Stimulated activated CD8-positive, alpha-beta memory T cell treated with anti-CD3 and anti-CD28 coated beads, Interleukin-15, amount 100 ng/mL, for 24 hours (primary cell): ENCODE measurements at regions not wholly inside any gene's neighbourhood (a gene's known extent, or its start where the extent isn't known, plus 50 kb on each side); places are given as distances from the start of the nearest gene placed in this dataset.
"Not testable (repeated sequence)": the region's sequence is repeated elsewhere in the genome, so short reads cannot be mapped to it uniquely, and the experiment has no call there.

ENCODE experiments used
- DNase-seq: peaks from one replicate; pipeline ENCODE4 v3.0.0-alpha.2; 2020; ENCODE audit warnings: low read depth

DNA sequence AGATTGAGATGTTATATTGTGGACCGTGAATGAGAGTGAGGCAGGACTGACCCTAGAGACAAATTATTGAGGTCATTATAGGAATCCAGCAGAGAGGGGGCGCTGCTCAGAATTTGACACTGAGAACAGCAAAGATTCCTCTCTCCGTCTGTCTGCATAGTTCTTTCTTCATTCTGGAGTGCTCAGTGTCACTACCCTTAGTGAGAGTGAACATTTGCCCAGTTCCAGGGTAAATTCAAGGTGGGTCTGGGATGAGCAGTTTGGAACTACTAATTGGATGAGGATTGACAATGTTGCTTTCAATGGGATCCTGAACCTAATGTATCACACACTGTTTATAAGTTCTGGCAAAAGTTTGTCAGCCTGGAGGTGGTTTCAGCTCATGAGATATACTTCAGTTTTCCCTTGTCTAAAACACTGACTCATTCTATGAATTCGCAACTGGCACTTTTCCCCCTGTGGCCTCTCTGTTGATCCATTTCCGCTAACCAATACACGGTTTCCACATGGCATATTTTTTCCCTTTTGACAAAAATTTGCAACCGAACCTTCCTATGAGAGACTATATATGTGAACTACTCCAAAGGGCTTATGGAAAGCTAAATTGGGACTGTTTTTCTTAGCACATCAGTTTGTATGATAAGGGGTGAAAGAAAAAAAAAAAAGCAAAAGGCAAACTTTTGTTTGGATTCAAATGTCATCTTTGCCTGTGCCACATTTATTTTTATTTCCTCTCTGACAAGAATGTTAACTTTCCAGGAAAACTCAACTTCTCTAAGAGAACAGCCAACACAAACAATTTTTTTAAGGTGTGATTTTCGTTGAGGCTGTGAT is 1240.7 kb upstream of the WWC1 start:
- no peak for DNase-seq

DNA sequence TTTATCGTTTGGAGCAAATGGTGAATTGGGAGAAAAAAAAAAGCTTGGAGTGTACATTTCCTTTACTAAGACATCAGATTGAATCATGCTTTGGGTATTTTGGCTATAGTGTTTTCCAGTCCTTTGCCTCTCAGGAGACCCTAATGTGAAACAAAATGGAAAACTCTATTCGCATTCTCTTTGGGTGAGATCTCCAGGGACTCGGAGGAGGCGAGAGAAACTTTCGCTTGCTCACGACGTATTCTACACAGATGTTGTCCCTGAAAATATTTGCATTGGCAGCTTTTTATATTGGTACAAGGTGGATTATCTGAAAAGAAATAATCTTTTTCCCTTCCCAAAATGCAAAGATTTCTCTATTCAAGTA is 1240.1 kb upstream of the WWC1 start:
- DNase-seq = no peak

DNA sequence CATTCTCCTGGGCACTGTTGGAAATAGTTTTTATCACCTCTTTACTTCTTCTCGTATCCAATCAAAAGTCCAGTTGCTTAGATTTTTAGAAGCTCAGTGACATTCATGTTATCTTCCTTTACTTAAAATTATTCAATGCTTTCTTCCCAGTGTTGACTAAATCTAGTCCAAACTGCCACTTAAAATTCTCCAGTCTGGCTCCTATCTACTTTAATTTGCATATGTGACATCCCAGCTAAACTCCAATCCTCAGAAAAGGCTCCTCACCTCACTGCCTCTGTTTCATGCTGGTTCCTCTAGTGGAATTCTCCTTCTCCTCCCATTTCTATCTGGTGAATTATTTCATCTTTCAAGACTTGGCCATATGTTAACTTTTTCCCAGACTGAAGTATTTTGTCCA is 1238.7 kb upstream of the WWC1 start:
- DNase-seq = no peak

DNA sequence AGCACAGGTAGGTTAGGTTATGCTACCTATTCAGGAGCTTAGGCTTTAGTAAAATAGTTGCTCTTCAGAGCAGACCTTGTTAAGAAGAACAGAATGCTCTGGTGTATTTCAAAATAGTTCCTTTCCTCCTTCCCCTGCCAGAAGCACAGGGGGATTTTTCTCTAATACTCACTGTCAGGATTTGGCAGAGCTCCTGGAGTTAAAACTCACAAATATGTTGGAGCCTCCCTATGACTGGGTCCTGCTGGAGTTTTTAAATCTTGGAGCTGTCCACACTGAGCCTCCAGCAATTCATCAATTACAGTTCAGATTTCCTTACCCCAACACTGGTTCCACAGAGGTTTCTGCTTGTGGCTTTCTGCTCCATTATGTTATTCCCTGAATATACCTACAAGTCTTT is 1233.8 kb upstream of the WWC1 start:
- no peak for DNase-seq

DNA sequence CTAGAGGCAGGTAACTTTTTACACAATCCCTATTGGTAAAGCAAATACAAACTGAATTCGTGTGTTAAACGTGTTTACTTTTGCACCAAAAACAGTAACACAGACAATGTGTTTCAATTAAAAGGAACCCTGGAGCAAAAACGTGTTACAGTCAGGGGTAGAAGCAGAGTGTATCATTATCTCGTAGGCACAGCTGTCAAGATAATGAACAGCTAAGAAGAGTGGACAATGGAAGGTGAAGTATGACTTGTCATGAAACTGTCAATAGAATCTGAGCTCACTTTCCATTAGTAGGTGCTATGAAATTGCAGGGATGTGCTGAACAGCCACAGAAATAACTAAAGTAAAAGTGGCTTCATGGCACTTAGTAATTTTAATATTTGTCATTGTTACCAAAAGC is 1229.8 kb upstream of the WWC1 start:
- DNase-seq = no peak

DNA sequence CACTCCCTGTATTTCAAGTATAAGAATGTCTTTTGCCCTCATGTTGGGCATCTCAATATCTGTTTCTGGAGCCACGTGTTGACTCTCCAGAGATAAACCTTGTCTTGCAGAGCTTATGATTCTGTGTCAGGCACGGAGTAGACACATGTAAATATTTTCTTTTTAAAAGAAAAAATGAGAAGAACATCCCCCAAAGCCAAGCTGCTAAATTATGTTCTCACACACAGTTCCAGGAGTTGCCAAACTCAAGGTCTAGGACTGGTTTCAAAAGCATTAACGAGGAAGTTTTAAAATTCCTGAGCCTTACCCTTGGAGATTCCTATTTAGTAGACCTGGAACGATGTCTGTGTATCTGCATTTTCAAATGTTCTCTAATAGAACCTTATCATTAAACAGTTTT is 1228.3 kb upstream of the WWC1 start:
- DNase-seq = no peak

DNA sequence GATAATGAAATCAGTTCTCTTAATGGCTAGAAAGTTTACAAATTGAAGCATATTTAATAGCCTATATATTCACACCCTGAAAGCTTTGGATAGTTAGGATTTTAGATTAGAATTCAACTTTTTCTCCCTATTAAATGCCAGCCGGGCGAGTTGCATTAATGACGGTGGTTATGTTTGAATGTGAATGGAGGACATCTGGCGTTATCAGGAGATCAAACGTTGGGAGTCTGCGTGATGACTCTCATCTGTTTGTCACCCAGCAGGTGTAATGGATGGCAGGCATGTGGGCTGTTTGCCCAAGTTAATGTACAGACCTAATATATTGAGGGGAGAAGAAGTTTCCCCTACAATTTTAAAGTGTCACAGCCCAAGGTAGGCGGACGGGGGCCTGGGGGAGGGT is 1227.7 kb upstream of the WWC1 start:
- DNase-seq = no peak

DNA sequence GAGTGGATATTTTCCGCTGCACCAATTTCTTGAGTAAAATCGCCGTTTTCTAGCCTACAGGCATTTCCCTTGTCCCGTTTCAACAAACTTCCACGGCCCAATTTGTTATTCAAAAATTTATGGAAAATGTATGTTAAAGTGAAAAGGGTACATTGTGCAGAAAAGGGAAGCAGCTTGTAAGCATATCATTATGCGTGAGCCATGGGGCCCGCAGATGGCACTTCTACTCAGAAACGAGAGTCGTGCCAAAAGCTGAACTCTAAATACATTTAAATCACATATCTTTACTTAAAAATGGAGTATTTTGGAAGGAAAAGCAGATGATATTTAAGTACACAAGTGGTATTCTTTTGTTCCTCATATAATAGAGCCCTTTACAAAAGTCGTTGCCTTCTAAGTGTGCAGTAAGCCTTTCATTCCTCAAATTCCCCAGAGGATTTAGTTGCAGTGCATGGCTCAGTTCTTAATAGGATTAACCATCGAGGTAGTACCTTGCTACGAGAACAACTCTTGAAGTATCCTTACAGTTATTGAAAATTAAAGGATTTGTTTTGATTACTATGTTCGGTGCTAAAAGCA is 1227.2 kb upstream of the WWC1 start:
- no peak for DNase-seq

DNA sequence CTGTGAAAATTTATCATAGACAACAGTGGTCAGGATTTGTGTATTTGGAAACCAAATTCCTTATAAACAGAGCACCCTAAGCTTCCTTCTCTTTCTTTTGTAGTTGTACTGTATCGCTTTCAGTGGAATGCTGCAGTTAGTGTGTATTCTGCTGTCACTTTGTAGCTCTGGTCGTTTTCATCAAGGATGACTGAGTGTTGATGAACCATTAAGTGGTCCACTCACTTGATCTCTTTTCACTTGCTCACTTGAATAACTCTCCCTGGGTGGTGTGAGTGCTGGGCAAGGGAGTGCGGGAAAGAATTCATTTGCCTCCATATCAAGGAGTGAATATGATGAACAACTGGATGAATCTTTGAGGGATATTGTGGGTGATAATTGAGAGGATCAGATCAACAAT is 1225.7 kb upstream of the WWC1 start:
- DNase-seq = no peak

DNA sequence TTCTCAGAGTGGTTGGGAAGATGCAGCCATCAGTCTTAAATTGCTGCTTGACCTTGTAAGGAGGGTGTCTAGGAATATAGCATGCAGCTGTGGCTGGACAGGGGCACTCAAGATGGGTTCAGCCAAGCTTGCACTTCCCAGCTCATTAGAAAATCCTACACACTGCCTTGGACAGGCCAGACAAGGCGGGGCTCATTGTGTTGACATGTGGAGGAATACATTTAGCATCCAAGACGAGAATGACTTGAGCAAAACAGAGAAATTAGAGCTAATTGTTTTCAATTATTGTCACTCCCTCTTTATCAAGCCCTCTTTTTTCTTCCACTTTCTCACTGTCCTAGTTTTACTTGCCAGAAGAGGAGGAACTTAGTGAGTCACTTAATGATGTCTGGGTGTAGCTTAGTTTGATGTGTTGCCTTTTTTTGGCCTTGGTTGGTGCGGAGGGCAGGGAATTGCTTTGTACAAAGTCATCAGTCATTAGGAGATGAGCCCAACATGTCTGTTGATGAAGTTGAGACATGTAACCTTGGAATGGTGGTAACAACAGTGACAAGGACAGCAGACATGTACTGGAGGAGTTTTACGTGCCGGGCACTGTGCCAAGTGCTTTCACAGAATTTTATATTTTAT is 1219.3 kb upstream of the WWC1 start:
- DNase-seq = no peak

DNA sequence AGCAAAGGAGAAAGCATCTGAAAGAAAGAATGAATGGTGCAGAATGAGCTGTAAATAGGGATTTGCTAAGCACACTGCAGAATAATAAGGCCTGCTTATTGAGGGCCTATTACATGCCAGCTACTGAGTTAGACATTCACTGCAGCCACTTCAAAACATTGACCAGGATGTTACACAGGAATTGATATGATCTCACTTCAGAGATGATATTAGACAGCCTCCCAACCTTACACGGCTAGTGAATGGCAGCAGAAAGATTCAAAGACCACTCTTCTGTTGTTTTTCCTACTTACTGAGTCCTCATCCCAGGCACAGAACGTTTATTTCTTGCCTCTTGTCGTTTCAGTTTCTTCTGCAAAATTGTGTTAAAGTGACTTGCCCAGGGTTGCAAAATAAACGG is 1209.9 kb upstream of the WWC1 start:
- no peak for DNase-seq

DNA sequence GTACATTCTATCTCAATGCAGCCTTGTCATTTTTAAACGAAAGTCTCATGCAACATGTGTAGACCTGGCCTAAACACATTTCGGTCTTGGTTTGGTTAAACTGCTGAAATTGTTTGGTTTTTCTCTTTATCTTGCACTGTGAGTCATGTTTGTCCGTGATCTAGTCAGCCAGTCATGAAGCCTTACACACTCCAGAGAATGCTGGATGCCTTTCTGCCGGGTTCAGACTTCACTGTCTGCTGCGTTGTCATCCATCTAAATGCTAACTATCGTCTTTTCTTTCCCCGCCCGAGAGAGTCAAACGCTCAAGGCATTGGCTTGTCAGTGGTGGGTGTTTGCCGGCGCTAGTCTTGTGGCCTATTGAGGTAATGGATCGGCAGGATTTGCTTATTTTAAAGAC is 1194.6 kb upstream of the WWC1 start:
- no peak for DNase-seq

DNA sequence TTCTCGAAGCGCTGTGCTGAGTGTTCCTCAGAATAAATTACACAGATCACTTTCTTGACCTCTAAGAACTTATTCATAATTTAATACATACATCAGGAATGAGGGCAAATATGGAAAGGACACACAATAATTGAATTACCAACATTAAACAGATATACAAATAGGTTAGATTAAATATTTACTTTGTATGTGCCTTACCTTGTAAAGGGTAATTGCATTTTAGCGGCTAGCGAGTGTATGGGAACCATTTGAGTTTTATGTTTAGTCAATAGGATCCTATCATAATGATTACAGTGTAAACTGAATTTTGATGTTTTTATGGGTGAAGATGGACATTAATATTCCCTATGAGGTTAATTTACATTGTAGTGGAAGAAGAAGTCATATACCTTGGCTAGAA is 1187.1 kb upstream of the WWC1 start:
- no peak for DNase-seq

DNA sequence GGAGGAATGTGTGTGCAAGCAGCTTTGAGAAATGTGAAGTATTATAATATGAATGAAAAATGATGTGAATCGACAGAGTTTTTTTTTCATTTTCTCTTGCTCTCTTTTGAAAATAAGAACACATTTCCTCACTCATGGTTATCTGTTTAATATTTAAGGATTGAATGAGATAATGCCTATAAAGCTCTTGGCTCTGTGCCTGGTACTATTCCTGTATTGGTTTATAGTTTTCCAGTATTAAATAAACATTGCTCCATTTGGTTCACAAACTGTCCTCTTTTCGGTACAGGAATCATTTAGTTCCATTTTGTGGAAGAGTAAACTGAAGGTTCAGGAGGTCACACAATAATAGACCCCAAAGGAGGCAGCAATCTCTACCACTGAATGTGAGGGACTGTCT is 1185.5 kb upstream of the WWC1 start:
- no peak for DNase-seq

DNA sequence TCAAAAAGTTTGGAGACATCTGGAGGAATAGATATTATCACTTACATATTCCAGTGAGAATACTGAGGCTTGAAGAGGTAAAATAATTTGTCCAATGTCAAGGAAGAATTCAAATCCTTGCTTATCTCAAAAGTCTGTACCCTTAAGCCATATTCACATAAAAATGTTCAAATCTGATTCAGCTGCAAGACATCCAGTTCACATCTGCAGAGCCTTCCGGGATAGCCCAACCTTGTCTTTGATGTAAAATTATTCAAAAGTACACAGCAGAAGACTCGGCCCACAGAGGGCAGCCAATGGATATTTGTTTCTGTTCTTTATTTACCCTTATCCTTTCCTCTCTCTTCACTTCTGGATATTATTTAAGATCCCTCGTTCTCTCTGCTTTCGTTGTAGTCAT is 1183.8 kb upstream of the WWC1 start:
- no peak for DNase-seq

DNA sequence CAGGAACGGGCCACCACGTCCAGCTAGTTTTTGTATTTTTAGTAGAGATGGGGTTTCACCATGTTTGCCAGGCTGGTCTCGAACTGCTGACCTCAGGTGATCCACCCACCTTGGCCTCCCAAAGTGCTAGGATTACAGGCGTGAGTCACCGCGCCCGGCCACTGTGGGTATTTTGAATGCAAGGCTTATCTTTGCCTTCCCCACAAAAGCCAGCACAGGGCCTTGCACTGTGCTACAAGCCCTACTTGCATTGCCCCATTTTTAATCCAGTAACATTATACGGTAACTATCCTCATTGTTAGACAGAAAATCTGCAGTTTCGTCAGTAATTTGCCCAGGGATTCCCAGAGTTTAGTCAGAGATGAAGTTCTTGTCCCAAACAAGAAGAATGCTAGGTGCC is 1183.2 kb upstream of the WWC1 start:
- not testable (repeated sequence) for DNase-seq

DNA sequence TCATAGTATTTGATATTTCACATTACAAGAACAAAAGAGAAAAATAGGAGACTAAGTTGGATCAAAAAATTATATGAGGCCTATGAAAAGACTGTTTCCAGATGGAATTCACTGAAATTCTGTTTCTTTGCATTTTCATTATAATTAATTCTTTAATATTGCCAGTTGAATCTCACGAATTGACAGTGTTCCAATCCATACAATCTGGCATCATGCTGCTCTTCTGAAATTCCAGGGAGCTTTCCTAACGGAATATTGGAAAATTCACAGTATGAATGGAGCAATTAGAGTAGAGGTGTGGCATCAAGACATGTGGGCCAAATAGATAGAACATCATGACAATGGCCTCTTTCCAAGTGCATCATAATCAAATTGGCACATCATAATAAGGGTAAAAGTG is 1178.9 kb upstream of the WWC1 start:
- DNase-seq = no peak

DNA sequence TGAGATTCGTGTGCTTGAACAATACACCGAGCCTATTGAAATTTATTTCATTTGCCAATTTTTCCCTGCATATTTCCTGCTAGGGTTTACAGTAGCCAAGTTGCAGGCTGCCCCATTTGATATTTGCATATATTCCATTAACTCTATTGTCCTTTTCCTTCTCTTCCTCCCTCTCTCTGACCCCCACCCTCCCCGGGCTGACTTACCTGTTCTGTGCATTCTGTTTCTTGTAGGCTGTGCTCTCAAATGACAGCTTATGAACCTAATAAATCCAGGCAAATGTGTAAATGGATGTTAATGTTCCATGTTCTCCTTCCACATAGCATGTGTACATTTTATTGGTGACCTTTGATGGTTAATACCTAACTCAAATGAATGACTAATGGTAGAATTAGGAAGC is 1169.2 kb upstream of the WWC1 start:
- DNase-seq = no peak

DNA sequence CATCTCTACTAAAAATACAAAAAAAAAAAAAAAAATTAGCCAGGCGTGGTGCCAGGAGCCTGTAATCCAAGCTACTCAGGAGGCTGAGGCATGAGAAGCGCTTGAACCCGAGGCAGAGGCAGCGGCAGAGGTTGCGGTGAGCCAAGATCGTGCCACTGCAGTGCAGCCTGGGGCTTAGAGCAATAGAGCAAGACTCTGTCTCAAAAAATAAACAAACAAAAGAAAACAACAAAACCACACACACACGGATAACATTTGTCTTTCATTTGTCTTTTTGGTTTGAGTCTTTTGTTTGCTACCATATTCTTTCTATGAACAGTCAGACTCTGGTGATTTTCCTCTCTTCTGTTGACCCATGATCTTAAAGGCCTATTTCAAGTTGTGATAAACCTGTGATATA is 1168.3 kb upstream of the WWC1 start:
- no peak for DNase-seq

DNA sequence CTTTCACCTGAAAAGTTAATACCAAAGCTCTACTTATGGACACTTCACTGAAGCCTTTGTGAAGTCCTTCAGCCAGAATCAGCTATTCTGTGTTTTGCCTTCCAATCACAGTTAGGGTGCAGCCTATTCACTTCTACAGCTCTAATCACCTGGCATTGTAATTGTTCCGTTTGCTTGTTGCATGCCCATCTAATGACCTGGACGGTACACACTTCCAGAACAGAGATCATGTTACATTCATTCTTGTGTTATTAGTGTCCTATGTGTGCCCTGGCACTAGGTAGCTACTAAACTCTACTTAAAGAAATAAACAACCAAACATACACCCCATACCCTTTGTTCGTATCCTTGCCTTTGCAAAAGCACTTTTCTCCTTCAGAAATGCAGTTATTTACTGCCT is 1162.9 kb upstream of the WWC1 start:
- DNase-seq = no peak

DNA sequence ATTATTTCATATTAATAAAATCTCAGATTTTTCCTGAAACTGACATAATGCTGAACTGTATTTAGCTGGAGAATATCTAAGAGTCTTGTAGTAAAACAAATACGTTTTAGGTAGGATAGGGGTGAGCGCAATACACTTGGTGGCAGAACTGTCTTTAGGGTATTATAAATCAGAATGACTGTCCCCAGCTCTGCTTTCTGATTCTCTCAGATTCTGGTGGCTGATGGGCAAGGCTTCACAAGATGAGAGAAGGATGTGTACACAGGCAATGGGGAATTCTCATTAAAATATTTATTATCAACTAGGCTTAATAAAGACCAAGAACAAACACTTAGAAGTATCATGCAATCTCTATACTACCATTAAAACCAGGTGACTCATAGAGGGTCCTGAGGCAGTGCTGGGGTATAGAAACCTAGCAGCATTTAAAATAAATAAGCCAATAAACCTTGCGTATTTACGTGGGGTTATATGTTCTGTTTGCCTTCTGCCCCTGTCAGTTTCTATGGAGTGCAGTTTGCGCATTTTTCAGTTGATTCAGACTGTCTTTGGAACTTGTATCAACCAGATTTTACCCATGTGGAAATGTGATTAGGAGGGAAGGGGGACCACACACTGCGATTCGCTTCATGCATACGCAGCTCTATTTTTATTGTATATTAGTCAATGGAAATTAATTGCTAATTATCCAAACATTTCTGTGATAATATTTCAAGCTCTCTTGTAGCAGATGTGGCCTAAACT is 1150.7 kb upstream of the WWC1 start:
- DNase-seq = no peak

DNA sequence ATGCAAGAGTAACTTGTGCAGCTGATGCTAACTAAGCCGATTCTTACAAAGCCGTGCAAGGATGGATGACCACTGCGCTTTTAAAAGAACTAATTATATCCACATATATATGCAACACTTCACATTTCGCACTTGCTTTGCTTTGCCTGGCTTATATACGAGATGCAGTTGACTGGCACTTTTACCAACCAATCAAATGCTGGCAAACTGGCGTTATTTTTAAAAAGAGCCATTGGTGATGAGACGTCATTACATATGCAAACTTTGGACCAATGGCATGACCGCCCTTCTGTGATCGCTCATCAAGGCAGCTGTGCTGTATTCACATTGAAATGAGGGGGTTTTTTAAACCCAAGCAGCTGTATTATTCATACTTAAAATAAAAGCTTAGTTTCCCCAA is 1147.7 kb upstream of the WWC1 start:
- no peak for DNase-seq

DNA sequence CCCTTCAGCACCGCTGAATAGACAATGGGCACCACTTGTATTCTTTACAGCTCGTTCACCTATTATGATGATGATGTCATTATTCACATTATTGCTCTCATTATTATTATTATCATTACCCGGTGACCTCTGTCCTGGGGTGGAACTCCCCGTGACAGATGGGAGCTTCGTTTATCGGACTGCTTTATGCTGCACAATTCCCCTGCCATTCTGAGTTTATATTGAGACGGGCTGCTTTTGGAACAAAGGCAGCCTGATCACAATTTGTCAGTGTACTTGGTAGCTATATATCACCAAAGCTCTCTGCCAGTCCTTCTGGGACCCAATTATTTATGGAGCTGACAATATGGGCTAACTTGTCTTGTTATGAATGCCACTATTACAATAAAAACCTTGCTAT is 1145.6 kb upstream of the WWC1 start:
- no peak for DNase-seq
